PC-9 (cell line): ENCODE measurements at regions not wholly inside any gene's neighbourhood (a gene's known extent, or its start where the extent isn't known, plus 50 kb on each side); places are given as distances from the start of the nearest gene placed in this dataset.

Source experiments
- CTCF ChIP-seq: fragments of 200-600 bp; sonication (generic); conservative IDR thresholded peaks from 2 replicates; pipeline ENCODE4 v1.6.1; 2017; ENCODE audit warnings: mixed run types, antibody characterized with exemption, mild to moderate bottlenecking, moderate library complexity
- EZH2 ChIP-seq: fragments of 200-600 bp; sonication (generic); IDR thresholded peaks from 2 replicates; pipeline ENCODE4 v1.8.0; 2017; ENCODE audit warnings: antibody characterized with exemption, low read depth

GRCh38 chr6:21898107-21898796 lies 304.7 kb downstream of the SOX4 start:
- TF ChIP-seq CTCF (no peak), EZH2 (no peak)
